ENCODE measurements at regions not wholly inside any gene's neighbourhood (a gene's known extent, or its start where the extent isn't known, plus 50 kb on each side); places are given as distances from the start of the nearest gene placed in this dataset.

DNA sequence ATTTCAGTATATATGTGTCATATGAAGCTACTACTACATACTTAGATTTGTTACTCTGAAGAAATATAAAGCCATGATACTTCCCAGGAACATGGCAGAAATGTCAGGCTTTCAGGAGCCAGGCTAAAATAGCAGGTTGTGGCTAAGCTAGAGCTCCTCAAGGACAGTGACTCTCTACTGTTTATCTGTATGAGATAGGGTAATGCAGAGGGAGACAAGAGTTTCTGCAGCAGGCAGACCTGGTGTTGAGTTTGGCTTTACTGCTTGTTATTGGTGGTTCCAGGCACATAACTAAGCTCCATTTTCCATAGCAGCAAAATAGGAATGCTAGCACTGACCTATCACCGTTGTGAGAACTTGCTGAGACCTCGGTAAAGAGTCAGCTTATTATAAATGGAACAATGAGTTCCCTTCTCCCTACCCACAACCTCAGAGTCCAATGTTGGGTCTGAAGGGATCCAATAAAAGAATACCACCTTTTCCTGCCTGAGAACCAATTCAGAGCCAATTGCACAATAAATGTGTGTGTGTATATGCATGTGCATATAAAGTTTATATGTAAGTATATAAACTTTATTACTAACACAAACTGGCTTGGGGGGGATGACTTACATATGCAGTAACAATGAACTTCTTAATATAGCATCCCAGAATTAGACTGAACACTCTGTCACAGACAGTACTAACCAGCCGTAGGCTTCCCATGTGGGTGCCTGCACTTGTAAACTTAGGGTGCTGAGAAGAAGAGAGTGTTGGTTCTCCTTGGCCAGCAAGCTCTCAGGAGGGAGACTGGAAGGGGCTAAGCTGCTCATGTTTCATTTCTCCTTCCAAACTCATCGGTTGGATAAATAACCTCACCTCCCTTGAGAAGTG, 51.9 kb upstream of the PAQR3 start:
- DNase-seq (ENCODE audit: low read depth, low spot score): no peak
- H3K4me3 ChIP-seq (ENCODE audit: low read length): no peak overlapping the region

DNA sequence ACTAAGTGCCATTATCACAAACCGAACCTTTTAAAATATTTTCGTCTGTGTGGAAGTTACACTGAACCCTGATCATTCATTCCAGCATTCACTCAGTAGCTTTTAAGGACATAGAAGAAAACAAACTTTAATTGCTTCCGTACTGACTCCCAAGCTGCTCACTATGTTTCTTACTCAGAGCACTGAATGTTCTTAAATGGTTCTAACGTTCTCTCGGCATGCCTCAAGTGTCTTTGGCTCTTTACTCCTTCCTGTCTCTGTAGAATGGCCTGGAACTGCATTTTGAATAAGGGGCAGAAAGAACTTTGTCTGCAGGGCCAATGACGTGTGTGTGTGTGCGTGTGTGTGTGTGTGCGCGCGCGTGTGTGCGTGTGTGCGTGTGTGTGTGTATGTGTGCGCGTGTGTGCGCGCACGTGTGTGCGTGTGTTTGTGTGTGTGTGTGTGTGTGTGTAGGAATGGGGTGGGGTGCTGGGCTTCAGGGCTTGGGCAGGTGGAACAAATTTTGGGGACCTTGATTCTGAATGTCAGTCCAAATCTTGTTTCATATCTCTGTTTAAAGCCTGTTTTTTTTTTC, 50.5 kb upstream of the PAQR3 start:
- H3K4me3 ChIP-seq (ENCODE audit: low read length): no peak overlapping the region
- no peak for DNase-seq (ENCODE audit: low read depth, low spot score)

Measured in Jurkat, Clone E6-1 (cell line).